GM12874 (cell line): ENCODE measurements at regions not wholly inside any gene's neighbourhood (a gene's known extent, or its start where the extent isn't known, plus 50 kb on each side); places are given as distances from the start of the nearest gene placed in this dataset.

ENCODE experiments used
- TF ChIP-seq, protein P1 (sequence below): IDR thresholded peaks from 2 replicates; pipeline ENCODE4 v1.5.1; 2011; ENCODE audit warnings: low read depth, mild to moderate bottlenecking, control low read depth, low read length, moderate library complexity; ENCODE audit not compliant: insufficient read depth

DNA sequence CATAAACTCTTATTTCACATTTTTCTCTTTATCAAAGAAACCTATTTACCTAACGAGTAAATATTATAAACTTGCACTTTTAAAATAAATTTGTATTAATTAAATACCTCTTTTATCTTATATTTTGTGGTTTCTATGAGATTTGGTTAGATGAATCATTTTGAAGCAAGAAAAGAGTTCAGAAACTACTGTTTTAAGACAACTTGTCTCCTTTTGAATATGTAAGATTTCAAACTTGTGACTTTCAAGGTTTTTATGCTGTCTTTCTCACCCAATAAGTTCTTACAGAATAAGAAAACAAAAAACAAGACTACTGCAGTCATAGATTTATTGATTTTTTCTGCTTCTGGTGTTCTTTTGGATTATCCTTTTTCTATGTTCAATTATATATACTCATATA is 339.0 kb downstream of the SNAPC1 start:
- TF ChIP-seq, protein P1, sequence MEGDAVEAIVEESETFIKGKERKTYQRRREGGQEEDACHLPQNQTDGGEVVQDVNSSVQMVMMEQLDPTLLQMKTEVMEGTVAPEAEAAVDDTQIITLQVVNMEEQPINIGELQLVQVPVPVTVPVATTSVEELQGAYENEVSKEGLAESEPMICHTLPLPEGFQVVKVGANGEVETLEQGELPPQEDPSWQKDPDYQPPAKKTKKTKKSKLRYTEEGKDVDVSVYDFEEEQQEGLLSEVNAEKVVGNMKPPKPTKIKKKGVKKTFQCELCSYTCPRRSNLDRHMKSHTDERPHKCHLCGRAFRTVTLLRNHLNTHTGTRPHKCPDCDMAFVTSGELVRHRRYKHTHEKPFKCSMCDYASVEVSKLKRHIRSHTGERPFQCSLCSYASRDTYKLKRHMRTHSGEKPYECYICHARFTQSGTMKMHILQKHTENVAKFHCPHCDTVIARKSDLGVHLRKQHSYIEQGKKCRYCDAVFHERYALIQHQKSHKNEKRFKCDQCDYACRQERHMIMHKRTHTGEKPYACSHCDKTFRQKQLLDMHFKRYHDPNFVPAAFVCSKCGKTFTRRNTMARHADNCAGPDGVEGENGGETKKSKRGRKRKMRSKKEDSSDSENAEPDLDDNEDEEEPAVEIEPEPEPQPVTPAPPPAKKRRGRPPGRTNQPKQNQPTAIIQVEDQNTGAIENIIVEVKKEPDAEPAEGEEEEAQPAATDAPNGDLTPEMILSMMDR: no peak

DNA sequence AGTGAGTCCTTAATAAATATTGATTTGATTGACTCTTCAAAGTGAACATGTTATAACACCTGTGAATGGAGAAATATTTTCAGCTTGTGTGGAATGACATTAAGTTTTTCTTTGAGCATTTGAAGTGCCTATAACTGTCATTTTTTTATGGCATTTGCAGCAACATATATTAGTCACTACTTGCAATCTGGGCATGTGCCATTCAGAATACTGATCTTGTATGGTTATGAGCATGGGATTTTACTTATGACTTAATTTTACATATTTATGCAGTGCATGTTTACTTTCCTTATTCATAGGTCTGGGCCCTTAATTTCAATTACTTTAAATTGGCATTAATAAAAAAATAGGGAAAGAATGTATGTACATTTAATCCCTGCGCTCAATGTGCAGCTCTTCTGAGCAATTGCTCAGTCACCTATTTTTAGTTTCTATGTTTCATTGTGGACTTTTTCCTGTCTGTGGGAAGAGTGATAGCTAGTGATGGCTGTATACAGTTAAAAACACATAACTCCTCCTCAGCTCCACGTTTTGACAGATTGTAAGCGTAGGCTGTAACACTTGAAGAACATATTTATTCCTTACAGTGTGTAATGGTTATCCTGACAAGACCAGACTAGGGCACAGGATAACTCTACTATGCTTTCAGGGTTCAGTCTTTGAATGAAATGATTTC is 339.6 kb downstream of the SNAPC1 start:
- TF ChIP-seq, protein P1: no peak

DNA sequence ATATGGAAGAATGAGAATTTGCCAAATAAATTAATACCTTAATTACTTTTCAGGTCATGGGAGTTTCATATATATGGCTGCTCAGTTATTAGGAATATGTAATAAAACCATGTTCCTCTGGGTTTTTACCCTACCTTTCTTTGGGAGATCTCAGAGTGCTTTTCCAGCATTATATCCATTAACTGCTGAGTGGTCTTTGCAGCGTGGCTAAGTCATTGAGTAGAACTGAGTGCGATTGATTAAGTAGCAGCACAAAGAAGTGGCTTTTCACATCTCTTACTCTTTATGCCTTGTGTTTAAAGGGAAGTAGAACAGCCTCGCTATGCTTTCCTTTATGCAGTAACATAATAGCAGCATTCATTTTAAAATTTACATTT is 340.1 kb downstream of the SNAPC1 start:
- TF ChIP-seq, protein P1: no peak

DNA sequence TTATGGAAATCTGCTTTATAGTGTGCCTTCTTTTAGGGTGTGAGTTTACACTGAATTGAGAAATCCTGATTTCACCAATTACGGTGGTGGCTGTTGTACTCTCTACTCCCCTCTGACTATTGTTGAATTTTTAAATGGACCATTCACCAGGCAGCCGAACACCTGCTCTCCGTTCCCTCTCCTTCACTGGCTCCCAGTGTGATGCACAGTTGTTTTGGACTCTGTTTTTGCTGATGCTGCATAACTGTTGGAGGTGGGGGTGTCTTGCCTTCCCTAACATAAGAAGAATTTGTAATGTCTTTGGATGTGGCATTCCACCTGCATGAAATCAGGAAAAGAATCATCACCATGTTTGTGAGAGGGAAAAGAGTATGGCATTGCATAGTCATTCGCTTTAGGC is 341.2 kb downstream of the SNAPC1 start:
- TF ChIP-seq, protein P1: no peak

DNA sequence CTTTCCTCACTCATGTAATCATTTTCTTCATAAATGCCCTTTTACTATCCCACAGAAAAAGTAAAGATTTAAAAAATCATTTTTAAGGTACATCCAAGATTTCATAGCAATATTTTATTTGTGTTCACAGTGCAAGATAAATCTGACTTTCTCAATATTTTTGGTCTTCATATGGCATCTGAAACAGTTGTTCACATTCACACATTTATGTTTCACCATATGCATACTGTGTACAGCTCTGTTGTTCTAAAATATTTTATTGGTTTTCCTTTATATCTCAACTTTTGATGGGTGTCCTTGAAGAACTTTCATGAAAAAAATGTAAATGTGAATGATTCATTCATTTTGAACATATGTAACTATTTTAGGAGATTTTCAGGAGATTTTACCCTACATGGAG is 348.7 kb downstream of the SNAPC1 start:
- TF ChIP-seq, protein P1: no peak

DNA sequence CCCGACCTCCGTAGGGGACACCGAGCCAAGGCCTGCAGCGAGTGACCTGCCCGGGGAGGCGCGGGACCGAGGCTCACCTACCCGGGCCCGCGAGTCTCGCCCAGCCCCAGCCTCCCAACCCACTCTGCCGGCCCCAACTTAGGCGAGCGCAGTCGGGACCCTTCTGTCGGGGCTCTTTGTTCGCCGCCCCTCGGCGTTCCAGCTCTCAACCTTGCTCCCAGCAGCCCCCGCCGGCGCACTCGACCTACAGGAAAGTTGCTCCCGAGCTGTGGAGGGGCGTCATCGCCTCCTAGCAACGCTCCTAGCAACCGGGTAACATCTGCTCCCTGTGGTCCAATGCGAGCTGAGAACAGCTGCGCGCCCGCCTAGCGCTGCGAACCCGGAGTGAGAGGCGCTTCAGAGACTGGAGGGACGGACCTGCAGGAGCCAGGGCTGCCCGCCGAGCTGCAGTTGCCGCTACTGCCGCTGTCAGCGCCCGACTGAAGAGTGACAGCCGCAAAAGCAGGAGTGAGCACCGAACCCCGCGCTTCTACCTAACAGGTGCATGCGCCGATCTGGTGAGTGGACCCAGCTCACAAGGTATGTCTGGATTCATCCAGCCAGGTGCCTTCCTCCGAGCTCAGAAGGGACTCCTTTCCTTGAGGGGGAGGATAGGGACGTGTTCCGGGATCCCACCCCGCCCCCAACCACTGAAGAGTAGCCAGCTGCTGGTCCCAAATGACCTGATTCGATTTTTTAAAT is 355.0 kb downstream of the SNAPC1 start:
- TF ChIP-seq, protein P1: peak; percentile 56

DNA sequence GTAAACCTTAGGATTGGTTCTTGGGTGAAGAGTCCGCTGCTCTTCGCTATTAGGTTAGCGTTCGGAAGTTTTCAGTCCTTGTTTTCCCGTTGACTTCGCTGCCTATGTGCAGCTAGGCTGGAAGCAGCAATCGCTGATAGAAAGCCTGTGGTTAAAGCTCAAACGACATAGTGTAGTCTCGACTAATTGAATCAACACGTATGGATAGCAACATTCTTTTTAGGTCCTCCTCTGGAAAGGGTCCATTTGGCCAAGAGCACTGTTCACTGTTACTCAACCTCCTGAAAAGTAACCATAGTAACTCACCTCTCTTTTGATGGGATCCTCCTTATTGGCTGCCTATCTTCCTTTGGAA is 355.5 kb downstream of the SNAPC1 start:
- TF ChIP-seq, protein P1: no peak
